Stimulated activated CD8-positive, alpha-beta memory T cell treated with anti-CD3 and anti-CD28 coated beads, Interleukin-7, amount 100 ng/mL, for 4 hours (primary cell): ENCODE measurements at regions not wholly inside any gene's neighbourhood (a gene's known extent, or its start where the extent isn't known, plus 50 kb on each side); places are given as distances from the start of the nearest gene placed in this dataset.
"Not testable (repeated sequence)": the region's sequence is repeated elsewhere in the genome, so short reads cannot be mapped to it uniquely, and the experiment has no call there.

Experiments used
- DNase-seq, 2 donors: peaks; one replicate each; pipeline ENCODE4 v3.0.0-alpha.2; 2020; ENCODE audit warnings: low read depth in 2 of 2

GRCh38 chr11:24375351-24375750 lies 121.5 kb upstream of the LUZP2 start:
- no peak for DNase-seq

GRCh38 chr11:24375931-24376330 lies 120.9 kb upstream of the LUZP2 start:
- no peak for DNase-seq

- DNase-seq: no peak
Observed at GRCh38 chr11:24383137-24383536, 113.7 kb upstream of the LUZP2 start.

- DNase-seq: no peak
Observed at GRCh38 chr11:24384240-24384639, 112.6 kb upstream of the LUZP2 start.

- DNase-seq: no peak
Observed at GRCh38 chr11:24386546-24387397, 110.1 kb upstream of the LUZP2 start.

- no peak for DNase-seq
Observed at GRCh38 chr11:24389575-24389974, 107.3 kb upstream of the LUZP2 start.

- DNase-seq: no peak
Observed at GRCh38 chr11:24390016-24390415, 106.8 kb upstream of the LUZP2 start.

GRCh38 chr11:24390762-24391161 lies 106.1 kb upstream of the LUZP2 start:
- no peak for DNase-seq

GRCh38 chr11:24391167-24391566 lies 105.7 kb upstream of the LUZP2 start:
- DNase-seq: no peak

GRCh38 chr11:24400059-24400665 lies 96.7 kb upstream of the LUZP2 start:
- no peak for DNase-seq

GRCh38 chr11:24406389-24406788 lies 90.5 kb upstream of the LUZP2 start:
- no peak for DNase-seq

- DNase-seq: no peak
Observed at GRCh38 chr11:24406980-24407379, 89.9 kb upstream of the LUZP2 start.

GRCh38 chr11:24407733-24408132 lies 89.1 kb upstream of the LUZP2 start:
- no peak for DNase-seq

GRCh38 chr11:24408202-24408601 lies 88.7 kb upstream of the LUZP2 start:
- DNase-seq: no peak

- DNase-seq: no peak
Observed at GRCh38 chr11:24411791-24412190, 85.1 kb upstream of the LUZP2 start.

- DNase-seq: no peak
Observed at GRCh38 chr11:24412722-24413121, 84.1 kb upstream of the LUZP2 start.

- no peak for DNase-seq
Observed at GRCh38 chr11:24413391-24413790, 83.5 kb upstream of the LUZP2 start.

GRCh38 chr11:24415955-24416636 lies 80.8 kb upstream of the LUZP2 start:
- DNase-seq: not testable (repeated sequence)

GRCh38 chr11:24421766-24422165 lies 75.1 kb upstream of the LUZP2 start:
- DNase-seq: no peak

- DNase-seq: no peak
Observed at GRCh38 chr11:24422376-24422775, 74.5 kb upstream of the LUZP2 start.

- no peak for DNase-seq
Observed at GRCh38 chr11:24437123-24437522, 59.7 kb upstream of the LUZP2 start.
